ENCODE measurements at regions not wholly inside any gene's neighbourhood (a gene's known extent, or its start where the extent isn't known, plus 50 kb on each side); places are given as distances from the start of the nearest gene placed in this dataset.
A peak's percentile ranks its signal among the peaks of the same experiment; 100 is the strongest.
"Not testable (repeated sequence)": the region's sequence is repeated elsewhere in the genome, so short reads cannot be mapped to it uniquely, and the experiment has no call there.

GRCh38 chr11:12603143-12604088 is 70.8 kb upstream of the TEAD1 start:
- DNase-seq: no peak
- H3K27me3 ChIP-seq: no peaks in the 10 kb centered on the region
- H3K9me3 ChIP-seq: no peaks in the 10 kb centered on the region
- H3K4me3 ChIP-seq (replicated peaks in 1 of 3): no peak overlapping the region
- intact Hi-C loops (cut with DNase I): no loop called here
- H3K27ac ChIP-seq: peak overlapping the region in 1 of 3 donors; percentile 7
- WGBS, 2 donors: 53 to 80% methylated on average over 3 of the region's 3 CpGs
- H3K4me1 ChIP-seq: peaks cover 21 to 48% of the 10 kb centered on the region in 2 donors
- TF ChIP-seq POLR2A (IDR thresholded peaks at IDR 0.05): no peak
- no peak for TF ChIP-seq CTCF (IDR thresholded peaks at IDR 0.05)
- no peaks in the 10 kb centered on the region for H3K36me3 ChIP-seq

- 83 to 87% methylated on average over 1 of the region's 1 CpG for WGBS, 2 donors
- no peaks in the 10 kb centered on the region for H3K27me3 ChIP-seq
- no peak for DNase-seq
- H3K4me1 ChIP-seq: peaks cover 10 to 35% of the 10 kb centered on the region in 2 donors
- intact Hi-C loops (cut with DNase I): no loop called here
- H3K9me3 ChIP-seq: no peaks in the 10 kb centered on the region
- H3K27ac ChIP-seq: no peak overlapping the region
- no peaks in the 10 kb centered on the region for H3K36me3 ChIP-seq
- TF ChIP-seq CTCF (IDR thresholded peaks at IDR 0.05) (no peak), POLR2A (IDR thresholded peaks at IDR 0.05) (no peak)
- no peak overlapping the region for H3K4me3 ChIP-seq (replicated peaks in 1 of 3)
Measured at GRCh38 chr11:12604557-12605153, 69.6 kb upstream of the TEAD1 start.

GRCh38 chr11:12606597-12606996 is 67.6 kb upstream of the TEAD1 start:
- intact Hi-C loops (cut with DNase I): no loop called here
- Histone ChIP-seq H3K4me1 (peaks cover 10 to 21% of the 10 kb centered on the region in 2 donors), H3K9me3 (no peaks in the 10 kb centered on the region), H3K4me3 (replicated peaks in 1 of 3) (no peak overlapping the region), H3K27ac (no peak overlapping the region), H3K27me3 (no peaks in the 10 kb centered on the region), H3K36me3 (no peaks in the 10 kb centered on the region)
- TF ChIP-seq CTCF (IDR thresholded peaks at IDR 0.05) (no peak), POLR2A (IDR thresholded peaks at IDR 0.05) (no peak)
- DNase-seq: no peak
- 66 to 73% methylated on average over 2 of the region's 2 CpGs for WGBS, 2 donors

GRCh38 chr11:12608678-12609077 is 65.5 kb upstream of the TEAD1 start:
- intact Hi-C loops (cut with DNase I): not testable (repeated sequence)

GRCh38 chr11:12611352-12611751 is 62.9 kb upstream of the TEAD1 start:
- intact Hi-C loops (cut with DNase I): no loop called here

More at GRCh38 chr11:12608678-12609077, 65.5 kb upstream of the TEAD1 start:
- H3K27ac ChIP-seq; H3K4me1 ChIP-seq; DNase-seq; H3K4me3 ChIP-seq (replicated peaks in 1 of 3); H3K9me3 ChIP-seq; H3K27me3 ChIP-seq; H3K36me3 ChIP-seq: not testable (repeated sequence)
- 71 to 86% methylated on average over 5 of the region's 5 CpGs for WGBS, 2 donors

More at GRCh38 chr11:12611352-12611751, 62.9 kb upstream of the TEAD1 start:
- no peak for DNase-seq
- Histone ChIP-seq H3K36me3 (no peaks in the 10 kb centered on the region), H3K4me1 (no peaks in the 10 kb centered on the region), H3K27ac (no peak overlapping the region), H3K4me3 (replicated peaks in 1 of 3) (no peak overlapping the region), H3K9me3 (no peaks in the 10 kb centered on the region), H3K27me3 (no peaks in the 10 kb centered on the region)
- TF ChIP-seq POLR2A (IDR thresholded peaks at IDR 0.05) (no peak), CTCF (IDR thresholded peaks at IDR 0.05) (no peak)
